Lower leg skin (tissue), 3 donors: ENCODE measurements at regions not wholly inside any gene's neighbourhood (a gene's known extent, or its start where the extent isn't known, plus 50 kb on each side); places are given as distances from the start of the nearest gene placed in this dataset.

Experiments used
- POLR2A ChIP-seq, 2 donors: fragments of 450-650 bp; IDR thresholded peaks; one replicate each; pipeline ENCODE4 v1.6.1; 2016 to 2017; ENCODE audit warnings: antibody characterized with exemption in 2 of 2, mild to moderate bottlenecking in 1 of 2, moderate library complexity in 1 of 2
- TF ChIP-seq, protein P1 (sequence below), 3 donors: fragments of 450-650 bp; IDR thresholded peaks; one replicate each; pipeline ENCODE4 v1.5.1; 2016; ENCODE audit warnings: antibody characterized with exemption in 3 of 3, mild to moderate bottlenecking in 3 of 3, moderate library complexity in 2 of 3

- TF ChIP-seq, protein P1, sequence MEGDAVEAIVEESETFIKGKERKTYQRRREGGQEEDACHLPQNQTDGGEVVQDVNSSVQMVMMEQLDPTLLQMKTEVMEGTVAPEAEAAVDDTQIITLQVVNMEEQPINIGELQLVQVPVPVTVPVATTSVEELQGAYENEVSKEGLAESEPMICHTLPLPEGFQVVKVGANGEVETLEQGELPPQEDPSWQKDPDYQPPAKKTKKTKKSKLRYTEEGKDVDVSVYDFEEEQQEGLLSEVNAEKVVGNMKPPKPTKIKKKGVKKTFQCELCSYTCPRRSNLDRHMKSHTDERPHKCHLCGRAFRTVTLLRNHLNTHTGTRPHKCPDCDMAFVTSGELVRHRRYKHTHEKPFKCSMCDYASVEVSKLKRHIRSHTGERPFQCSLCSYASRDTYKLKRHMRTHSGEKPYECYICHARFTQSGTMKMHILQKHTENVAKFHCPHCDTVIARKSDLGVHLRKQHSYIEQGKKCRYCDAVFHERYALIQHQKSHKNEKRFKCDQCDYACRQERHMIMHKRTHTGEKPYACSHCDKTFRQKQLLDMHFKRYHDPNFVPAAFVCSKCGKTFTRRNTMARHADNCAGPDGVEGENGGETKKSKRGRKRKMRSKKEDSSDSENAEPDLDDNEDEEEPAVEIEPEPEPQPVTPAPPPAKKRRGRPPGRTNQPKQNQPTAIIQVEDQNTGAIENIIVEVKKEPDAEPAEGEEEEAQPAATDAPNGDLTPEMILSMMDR (IDR thresholded peaks at IDR 0.05) = no peak
- TF ChIP-seq POLR2A (IDR thresholded peaks at IDR 0.05) = no peak
These were observed 65.9 kb upstream of the TNIP3 start for GRCh38 chr4:121229993-121230392.
